ENCODE measurements at regions not wholly inside any gene's neighbourhood (a gene's known extent, or its start where the extent isn't known, plus 50 kb on each side); places are given as distances from the start of the nearest gene placed in this dataset.

DNA sequence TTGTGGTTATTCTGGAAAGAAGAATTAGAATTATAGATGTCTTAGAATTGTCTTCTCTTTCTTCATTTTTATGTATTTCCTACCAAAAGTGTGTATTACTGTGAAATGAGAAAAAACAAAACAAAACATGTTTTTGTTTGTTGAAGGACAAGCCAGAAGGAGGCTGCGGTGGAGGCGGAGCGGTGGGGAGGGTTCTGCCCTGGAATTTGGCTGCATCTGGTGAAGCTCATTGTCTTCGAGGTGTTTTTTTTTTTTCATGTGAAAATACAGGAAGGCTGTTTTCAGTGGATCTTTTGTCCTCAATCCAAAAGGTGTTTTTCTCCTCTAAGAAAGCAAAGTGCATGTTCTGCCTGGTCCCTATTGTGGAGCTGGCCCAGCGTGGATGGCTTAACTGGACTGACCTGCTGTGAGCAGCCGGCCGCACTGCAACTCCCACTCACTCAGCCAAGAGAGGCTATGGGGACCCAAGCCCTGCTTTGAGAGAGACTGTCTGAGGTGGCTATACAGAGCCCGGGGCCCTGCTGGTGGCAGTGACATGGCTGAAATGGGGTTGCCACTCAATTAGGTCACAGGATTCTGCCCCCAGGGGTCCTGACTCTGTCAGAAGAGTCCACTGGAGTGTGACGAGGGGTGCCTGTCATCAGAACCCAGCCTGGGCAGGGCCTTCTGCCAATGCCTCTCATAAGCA lies 184.9 kb upstream of the MKI67 start:
- DNase-seq (ENCODE audit: low read depth in 2 of 3, low spot score in 2 of 3): no peak

DNA sequence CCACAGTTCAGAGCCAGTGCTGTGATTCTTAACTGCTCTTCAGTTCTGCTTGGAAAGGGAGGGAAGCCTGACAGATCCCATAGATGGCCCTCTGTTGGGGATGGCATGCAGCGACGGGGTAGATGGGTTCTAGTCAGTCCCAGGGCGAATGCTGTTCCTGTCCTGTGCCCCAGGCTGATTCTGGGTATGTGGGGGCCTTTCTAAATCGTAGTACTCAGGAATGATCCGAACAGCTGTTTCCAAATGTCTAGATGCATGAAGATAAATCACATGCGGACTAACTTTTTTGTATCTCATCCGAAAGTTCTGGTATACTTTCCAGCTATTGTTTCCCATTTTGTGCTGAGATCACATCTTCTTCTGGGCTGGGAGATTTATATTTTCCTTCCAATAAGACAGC lies 186.0 kb upstream of the MKI67 start:
- no peak for DNase-seq (ENCODE audit: low read depth in 2 of 3, low spot score in 2 of 3)

DNA sequence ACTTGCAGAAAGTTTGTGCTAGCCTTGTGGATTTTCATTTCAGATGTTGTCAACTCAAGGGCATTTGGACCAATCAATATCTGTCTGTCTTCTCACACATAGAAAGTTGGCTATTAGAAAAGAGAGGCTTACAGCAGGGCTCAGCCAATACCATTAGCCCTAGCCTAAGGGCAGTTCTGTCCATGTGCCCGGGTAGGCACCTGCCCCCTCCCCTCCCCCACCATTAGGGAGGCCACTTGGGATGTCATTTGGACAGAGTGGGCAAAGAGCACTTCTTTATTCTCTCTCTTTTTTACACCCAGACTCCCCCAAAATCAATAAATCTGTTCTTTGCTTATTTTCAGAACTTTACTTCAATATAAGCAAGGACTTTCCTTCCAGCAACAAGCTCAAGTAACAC lies 188.5 kb upstream of the MKI67 start:
- no peak for DNase-seq (ENCODE audit: low read depth in 2 of 3, low spot score in 2 of 3)

DNA sequence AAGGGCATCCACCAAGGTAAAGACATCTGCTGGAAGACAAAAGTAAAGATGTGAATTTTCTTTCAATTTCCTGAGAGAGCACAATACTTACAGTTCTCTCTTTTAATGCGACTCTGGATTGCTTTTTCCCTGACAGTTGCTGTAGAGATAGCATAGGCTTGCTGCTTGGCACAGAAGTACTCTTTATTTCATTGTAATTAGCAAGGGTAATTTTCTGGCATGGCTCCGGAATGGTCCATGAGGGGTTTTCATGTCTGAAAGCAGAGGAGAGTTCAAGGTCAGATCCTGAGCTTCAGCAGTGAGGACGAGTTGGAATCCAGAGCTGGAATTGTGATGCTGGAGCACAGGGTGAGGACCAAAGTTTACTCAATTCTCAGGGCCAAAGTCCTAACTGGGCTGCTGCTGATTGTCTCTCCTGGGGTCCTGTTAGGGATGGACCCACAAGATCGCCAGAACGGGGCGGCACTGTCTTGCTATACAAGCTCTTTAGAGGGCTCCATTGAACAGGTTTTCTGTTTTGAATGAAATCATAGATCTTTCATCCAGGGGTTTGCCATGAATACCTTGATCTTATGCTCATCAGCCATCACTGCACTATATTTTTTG lies 190.0 kb upstream of the MKI67 start:
- DNase-seq (ENCODE audit: low read depth in 2 of 3, low spot score in 2 of 3): no peak

DNA sequence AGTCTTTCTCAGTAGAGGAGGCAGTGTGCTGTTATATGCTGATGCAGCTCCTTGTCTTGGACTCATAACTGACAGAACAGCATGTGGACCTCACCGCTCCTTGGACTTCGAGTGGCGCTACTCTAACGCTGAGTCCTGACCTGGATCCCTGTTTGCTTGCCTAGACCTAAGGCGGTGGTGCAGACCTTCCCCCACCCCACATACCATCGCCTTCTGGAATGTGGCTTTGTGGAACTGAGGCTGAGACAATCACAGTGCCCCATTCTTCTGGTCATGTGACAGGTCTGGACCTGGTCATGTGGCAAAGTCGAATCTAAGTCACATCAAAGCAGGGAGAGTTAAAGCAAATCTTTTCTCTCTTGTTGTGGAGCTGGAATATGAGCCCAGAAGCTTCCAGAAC lies 190.7 kb upstream of the MKI67 start:
- DNase-seq (ENCODE audit: low read depth in 2 of 3, low spot score in 2 of 3): no peak

DNA sequence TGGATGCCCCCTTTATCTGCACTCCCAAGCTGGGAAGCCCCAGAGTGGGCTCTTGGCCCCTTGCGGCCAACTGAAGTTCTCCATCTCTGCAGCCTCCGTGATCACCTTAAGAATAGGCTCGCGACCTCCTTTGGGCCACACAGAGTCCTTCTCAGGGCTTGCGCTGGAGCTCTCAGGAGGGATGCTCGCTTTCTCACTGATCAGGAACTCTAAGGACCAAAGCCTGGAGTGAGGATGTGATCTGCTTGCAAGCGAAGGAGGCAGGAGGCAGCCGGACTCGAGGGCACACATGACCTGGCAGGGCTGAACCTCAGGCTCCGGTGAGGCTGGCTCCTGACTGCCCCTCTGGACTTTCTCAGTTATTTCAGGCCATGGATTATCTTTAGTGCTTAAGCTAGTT lies 192.1 kb upstream of the MKI67 start:
- no peak for DNase-seq (ENCODE audit: low read depth in 2 of 3, low spot score in 2 of 3)

DNA sequence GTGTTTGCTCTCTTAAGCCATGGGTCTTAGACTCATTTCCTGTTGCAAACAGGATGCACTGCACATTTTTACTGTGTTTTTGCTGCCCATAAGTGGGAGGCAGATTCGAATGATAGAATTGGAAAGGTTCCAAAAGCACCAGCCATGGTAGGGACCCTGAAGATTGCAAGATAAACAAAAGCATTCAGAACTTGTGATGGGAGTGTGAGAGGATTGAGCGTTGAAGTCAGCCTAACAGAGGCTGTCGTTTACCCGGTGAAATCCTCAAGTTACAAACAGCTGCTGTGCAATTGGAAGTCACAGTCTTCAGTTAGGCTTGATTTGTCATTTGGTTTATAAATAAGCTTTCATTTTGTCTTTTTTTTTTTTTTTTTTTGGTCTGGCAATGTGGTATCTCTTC lies 192.7 kb upstream of the MKI67 start:
- no peak for DNase-seq (ENCODE audit: low read depth in 2 of 3, low spot score in 2 of 3)

DNA sequence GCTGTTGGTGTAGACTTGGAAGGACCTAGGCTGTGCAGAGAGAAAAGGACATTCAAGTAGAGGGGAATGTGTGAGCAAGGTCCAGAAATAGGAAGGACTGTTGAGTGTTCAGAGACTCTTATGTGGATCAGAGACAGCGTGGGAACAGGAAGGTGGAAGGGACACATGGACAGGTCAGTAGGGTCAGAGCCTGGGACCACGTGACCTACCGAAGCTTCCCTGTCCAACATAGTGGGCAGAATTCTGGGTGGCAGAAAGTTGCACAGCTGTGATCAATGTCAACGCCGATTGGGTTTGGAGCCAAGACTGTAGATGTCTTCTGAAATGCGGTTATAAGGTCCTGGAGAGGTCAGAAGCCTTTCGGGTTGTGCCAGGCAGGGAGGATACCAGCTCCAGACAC lies 195.9 kb upstream of the MKI67 start:
- DNase-seq (ENCODE audit: low read depth in 2 of 3, low spot score in 2 of 3): no peak

DNA sequence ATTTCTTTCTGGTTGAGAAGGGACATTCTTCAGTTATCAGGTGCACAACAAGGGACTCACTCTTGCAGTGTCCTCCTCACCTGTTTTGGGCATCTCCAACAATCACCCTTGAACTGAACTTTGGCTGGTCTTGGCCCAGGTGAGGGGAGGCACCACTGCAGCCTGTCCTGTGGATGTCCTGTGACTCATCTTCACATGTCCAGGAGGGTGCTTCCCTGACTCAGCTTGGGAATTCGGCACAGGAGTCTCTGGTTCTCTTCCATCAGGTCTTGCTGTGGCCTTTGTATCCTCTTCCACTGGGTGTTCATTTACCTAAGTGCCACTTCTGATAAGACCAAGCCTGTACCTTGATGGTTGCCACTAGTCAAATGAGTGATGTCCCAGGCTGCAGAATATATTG lies 196.7 kb upstream of the MKI67 start:
- DNase-seq (ENCODE audit: low read depth in 2 of 3, low spot score in 2 of 3): no peak

DNA sequence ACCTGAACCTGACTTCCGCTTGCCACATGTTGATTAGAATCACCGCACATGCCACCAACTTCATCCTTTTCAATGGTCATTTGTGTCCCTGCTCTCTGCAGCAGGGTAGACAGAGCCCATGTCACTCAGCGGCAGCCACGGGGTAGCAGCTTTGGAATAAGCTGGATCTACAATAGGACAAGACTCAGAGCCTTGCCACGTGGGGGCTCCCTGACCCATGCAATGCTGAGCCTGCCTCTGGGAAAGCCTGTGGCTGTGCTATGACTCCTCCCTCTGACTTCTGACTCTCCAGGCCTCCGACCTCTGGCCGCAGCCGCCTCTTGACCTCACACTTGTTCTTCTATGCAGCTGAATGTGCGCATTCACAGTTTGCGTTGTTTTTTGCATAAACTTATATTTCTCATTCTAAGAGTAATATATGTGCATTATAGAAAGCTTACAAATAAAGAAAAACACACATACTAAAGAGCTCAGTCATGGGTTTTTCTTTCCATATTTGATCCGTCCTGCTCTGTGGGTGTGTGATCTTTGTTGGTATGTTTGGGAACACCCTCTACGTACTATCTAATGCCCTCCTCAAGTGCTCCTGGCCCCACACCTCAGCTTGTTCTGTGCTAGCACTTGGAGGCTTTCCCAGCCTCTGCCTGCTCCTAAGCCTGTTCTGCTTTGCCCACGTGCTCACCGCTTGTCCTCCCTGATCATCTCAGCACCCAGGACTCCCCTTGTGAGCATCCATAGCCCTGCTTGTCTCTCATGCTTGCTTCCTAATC lies 198.0 kb upstream of the MKI67 start:
- no peak for DNase-seq (ENCODE audit: low read depth in 2 of 3, low spot score in 2 of 3)

DNA sequence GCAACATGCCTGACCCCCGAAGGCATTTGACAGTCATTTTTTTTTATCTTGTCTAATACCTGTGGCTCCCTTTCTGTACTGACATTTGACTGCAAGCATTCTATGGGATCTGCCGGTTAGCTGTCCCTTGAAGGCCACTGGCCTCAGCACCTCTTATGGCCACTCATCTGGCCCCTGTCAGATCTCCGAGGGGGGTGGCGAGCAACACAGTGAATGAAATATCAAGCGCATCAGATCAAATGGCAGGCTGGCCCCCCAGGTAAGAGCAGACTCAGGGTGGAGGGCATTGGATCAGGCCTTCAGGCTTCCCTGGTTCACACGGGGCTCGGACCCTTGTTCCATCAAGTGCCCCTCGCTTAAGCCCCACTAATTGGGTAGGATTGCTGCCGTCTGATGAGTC lies 199.6 kb upstream of the MKI67 start:
- DNase-seq (ENCODE audit: low read depth in 2 of 3, low spot score in 2 of 3): no peak

DNA sequence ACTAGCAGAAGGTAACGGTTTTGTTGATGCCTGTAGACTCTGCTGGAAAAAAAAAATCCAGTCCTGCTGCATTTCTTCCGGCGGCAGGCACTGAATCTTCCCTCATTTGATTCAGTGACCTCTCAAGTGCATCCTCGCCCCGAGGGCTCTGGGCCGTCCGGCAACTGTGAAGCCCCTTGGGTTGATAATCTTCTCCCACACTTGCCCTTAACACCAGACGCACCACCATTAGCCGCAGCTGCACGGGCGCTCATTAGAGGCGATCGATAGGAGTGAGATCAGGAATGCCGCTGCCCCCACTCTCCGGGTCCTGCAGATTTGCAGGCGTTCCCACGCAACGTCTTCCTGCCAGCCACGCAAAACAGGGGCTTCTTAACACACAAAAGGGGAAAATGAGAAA lies 200.0 kb upstream of the MKI67 start:
- no peak for DNase-seq (ENCODE audit: low read depth in 2 of 3, low spot score in 2 of 3)

DNA sequence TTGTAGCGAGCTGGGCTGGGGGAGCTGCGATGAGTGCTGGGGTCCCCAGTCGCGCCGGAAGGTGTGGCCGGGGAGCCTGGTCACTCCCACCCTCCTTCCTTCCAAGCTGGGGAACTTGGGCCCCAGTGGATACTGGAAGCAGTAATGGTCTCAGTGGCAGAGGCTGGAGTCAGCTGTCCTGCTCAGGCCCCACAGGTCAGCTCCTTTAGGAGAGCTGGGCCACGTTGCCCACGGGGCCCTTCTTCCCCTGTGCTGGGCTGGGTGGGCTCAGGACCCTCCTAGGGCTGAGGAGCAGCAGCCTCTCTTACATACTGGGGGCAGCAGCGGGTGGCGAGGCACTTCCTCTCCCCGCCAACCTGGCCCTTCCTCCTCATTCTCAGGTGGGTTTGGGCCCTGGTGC lies 200.6 kb upstream of the MKI67 start:
- DNase-seq (ENCODE audit: low read depth in 2 of 3, low spot score in 2 of 3): no peak

DNA sequence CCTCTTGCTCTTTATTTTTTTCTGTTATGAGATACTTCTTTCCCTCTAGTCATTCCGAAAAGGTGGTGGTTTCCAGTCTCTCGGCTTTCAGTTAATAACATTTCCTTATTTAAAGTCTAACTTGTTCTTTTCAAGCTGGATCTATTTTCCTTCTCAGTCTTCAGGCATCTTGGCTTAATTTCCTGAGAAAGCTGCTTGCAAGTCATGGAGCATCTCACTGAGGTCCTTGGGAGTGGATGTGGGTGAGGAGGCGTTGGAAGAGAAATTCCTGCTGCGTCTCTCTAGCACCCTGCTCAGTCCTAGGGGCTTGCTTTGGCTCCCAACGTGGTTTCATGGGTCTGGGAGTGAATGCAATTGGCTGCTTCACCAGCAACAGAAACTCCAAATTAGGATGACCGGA lies 210.2 kb upstream of the MKI67 start:
- no peak for DNase-seq (ENCODE audit: low read depth in 2 of 3, low spot score in 2 of 3)

DNA sequence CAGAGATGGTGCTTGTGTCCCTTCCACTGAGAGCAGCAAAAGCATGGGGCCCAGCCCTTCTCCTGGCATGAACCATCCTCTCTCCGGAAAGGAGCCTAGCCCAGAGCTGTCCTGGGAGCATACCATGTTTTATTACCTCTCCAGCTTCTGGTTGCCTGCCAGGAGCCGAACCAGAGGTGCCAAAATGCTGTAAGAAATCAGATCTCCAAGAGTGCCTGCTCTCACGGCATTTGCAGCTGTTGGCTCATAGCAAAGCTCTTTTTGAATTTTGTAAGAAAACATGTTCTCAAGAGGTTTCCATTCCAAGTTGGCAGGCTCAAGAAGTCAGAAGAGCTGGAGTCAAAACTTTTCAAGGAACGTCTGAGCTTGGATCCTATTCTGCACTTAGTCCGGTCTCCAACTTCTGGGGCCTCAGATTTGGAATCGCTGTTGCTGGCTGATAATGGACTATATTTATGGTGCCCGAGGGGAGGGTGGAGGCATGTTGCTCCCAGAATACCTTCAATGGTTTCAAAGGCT lies 211.7 kb upstream of the MKI67 start:
- no peak for DNase-seq (ENCODE audit: low read depth in 2 of 3, low spot score in 2 of 3)

DNA sequence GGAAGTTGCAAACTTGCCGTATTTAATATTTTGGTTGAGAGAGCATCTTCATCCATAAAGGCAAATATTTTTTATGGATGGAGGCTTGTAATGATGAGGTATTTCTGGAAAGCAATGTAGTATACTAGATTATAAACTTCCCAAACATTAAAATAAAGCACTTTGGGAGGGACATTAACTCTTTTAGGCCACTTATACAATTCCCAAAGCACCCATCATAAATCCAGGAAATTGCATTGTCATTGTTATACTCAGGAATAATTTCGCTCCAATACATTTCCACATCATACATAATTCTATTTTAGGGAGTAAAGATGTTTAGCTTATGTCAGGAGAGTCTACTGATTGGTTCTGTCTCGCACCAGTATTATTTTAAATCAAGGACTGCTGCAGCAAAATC lies 212.7 kb upstream of the MKI67 start:
- DNase-seq (ENCODE audit: low read depth in 2 of 3, low spot score in 2 of 3): no peak

DNA sequence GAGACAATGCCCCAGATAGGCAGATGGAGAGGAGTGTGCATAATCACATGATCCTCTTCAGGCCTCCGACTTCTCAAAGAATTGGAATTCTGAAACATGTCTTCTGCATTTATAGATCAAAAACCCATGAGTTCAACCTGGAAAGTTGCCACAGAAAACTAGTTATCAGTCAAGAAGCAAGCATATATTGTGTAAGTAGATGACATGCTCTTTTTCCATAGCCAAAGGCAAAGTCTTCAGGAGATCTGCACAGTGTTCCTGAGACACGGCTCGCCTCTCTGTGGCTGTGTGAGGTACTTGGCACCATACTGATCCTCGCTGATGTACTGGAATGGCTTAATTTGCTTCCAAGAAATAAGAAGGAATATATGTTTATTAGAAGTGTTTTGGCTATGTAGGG lies 213.5 kb upstream of the MKI67 start:
- no peak for DNase-seq (ENCODE audit: low read depth in 2 of 3, low spot score in 2 of 3)

DNA sequence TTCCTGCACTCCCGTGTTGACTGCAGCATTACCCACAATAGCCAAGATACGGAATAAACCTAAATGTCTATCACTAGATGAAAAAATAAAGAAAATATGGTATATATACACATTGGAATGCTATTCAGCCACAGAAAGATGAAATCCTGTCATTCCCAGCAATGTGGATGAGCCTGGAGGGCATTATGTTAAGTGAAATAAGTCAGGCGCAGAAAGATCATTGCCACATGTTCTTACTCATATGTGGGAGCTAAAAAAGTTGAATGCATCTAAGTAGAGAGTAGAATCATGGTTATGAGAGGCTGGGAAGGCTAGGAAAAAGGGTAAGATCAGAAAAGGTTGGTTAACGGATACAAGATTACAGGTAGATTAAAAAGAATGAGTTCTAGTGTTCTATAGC lies 219.1 kb upstream of the MKI67 start:
- no peak for DNase-seq (ENCODE audit: low read depth in 2 of 3, low spot score in 2 of 3)

DNA sequence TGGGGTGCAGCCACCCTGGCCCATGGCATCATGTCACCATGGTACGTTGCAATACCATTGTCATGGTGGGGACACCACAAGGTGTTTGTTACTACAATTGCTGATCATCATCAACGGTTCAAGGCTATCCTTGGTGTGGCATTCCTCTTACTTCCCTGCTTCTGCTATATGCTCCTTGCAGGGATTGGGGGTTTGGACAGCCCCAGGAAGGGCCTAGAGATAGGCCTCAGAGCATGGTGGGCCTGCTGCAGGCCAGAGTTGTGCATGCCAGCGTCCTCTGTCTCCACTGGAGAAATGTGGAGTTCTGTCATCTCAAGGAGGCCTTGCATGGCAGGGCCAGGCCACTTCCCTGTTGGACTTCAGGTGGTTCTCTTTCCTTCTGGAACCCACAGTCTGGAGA lies 234.6 kb upstream of the MKI67 start:
- DNase-seq (ENCODE audit: low read depth in 2 of 3, low spot score in 2 of 3): no peak

DNA sequence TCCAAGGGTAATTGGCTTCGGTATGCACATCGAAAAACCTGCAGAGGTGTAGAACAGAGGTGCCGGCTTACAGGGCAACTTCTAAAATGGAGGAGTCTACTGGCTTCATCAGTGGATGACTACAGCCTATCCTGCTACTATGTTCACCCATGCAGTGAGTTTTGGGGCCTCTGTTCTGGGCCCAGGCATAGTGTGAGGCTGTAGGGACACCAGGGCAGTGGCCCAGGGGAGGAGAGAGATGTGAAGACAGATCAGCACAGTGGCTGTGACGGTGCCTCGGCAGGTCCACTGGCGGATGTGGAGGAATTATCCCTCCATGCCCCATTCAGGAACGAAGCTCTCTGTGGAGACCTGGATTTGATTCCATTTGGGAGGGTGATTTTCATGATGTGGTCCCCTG lies 235.3 kb upstream of the MKI67 start:
- no peak for DNase-seq (ENCODE audit: low read depth in 2 of 3, low spot score in 2 of 3)

DNA sequence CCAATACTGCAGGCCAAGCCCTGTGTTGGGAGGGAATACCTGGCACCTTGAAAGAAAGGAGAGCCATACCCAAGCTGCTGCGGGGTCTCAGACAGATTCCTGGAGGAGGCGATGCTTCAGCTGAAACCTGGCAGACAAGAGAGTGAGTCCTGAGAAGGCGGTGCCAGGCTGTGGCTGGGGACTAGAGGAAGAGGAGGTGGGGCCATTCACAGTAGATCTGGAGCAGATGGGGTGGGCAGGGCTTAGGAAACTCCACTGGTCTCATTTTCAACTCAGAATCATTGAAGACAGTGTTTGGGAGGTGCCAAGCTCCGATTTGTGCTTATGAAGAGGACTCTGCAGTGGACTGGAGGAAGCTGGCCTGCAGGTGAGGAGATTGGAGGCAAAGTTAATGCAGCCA lies 236.3 kb upstream of the MKI67 start:
- DNase-seq (ENCODE audit: low read depth in 2 of 3, low spot score in 2 of 3): no peak

DNA sequence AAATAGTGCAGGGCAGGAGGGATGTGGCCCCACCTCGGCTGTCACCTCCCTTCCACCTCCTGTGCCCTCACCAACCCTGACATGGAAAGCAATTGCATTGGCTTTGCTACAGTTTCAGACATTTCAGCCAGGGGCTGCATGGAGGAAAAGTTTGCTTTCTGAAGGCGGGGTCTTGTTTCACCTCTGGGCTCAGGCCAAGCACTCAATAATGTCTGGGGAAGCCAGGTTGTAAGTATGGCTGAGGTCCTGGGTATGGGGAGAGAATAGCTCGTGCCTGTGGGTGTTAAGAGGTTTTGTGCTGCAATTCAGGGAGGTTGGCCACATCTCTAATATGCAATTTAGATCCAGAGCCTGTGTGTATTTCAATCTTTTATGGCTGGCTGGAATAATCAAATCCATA lies 238.4 kb upstream of the MKI67 start:
- DNase-seq (ENCODE audit: low read depth in 2 of 3, low spot score in 2 of 3): no peak
